Heart left ventricle (tissue), 16 donors: ENCODE measurements at regions not wholly inside any gene's neighbourhood (a gene's known extent, or its start where the extent isn't known, plus 50 kb on each side); places are given as distances from the start of the nearest gene placed in this dataset.
A peak's percentile ranks its signal among the peaks of the same experiment; 100 is the strongest.

Experiments
- ATAC-seq, 4 donors: fragments of 200-7000 bp; cut with Tn5 transposase; one replicate each; pipeline ENCODE4 v1.9.1; 2020 to 2022; ENCODE audit warnings: moderate library complexity in 4 of 4, mild to moderate bottlenecking in 3 of 4, moderate number of reproducible peaks in 1 of 4
- DNase-seq, 5 donors: peaks; one replicate each; pipeline ENCODE4 v3.0.0-alpha.2; 2020
- H3K27ac ChIP-seq, 12 donors: fragments of 200-600 bp; sonication (generic) in 4 of 12; one replicate each; pipeline versions ENCODE4 v1.5.0 to v1.8.0; 2016 to 2022; ENCODE audit warnings: mild to moderate bottlenecking in 2 of 12
- H3K27me3 ChIP-seq, 9 donors: fragments of 200-600 bp; sonication (generic) in 2 of 9; one replicate each; pipeline versions ENCODE4 v1.5.1 to v1.8.0; 2016 to 2022; ENCODE audit warnings: mild to moderate bottlenecking in 3 of 9
- H3K36me3 ChIP-seq, 9 donors: fragments of 200-600 bp; sonication (generic) in 2 of 9; one replicate each; pipeline versions ENCODE4 v1.5.0 to v1.8.0; 2018 to 2022; ENCODE audit warnings: mild to moderate bottlenecking in 2 of 9
- H3K4me1 ChIP-seq, 12 donors: fragments of 200-600 bp; sonication (generic) in 4 of 12; one replicate each; pipeline versions ENCODE4 v1.5.0 to v1.8.0; 2016 to 2022; ENCODE audit warnings: mild to moderate bottlenecking in 3 of 12
- H3K4me3 ChIP-seq, 12 donors: fragments of 200-600 bp; sonication (generic) in 4 of 12; one replicate each; pipeline versions ENCODE4 v1.5.0 to v1.8.0; 2017 to 2022; ENCODE audit warnings: mild to moderate bottlenecking in 9 of 12, moderate library complexity in 4 of 12
- H3K9me3 ChIP-seq, 12 donors: fragments of 200-600 bp; sonication (generic) in 4 of 12; one replicate each; pipeline versions ENCODE4 v1.5.0 to v1.8.0; 2016 to 2022; ENCODE audit warnings: mild to moderate bottlenecking in 1 of 12
- POLR2A ChIP-seq, 2 donors: fragments of 450-650 bp; IDR thresholded peaks; one replicate each; pipeline ENCODE4 v1.6.1; 2017; ENCODE audit warnings: antibody characterized with exemption in 2 of 2, mild to moderate bottlenecking in 2 of 2, moderate library complexity in 2 of 2
- WGBS, 4 donors: extraction: QIAGEN DNeasy Blood & Tissue Kit in 2 of 4; methylation state at CpG; one replicate each; pipeline versions ENCODE4 v1.1.5 to v1.1.7; 2013 to 2018; 5-methylcytosine and 5-hydroxymethylcytosine counted together
- intact Hi-C, 10 donors: fragments of 100-400 bp; cut with DNase I; formaldehyde crosslinking; loops; one replicate each; pipeline versions ENCODE4 v1.11.1 to v1.14.2; 2022
- TF ChIP-seq, protein P1 (sequence below), 12 donors: fragments of 200-600 bp; sonication (generic) in 4 of 12; IDR thresholded peaks; one replicate each; pipeline versions ENCODE4 v1.5.0 to v1.8.0; 2018 to 2022; ENCODE audit warnings: antibody characterized with exemption in 12 of 12, mild to moderate bottlenecking in 5 of 12
- donor health status: ischemic (EF 13 %, LVEDD 7.1; RV severe dilation, severe dysfunction).
- donor health status: healthy with polysubstance abuse.
- donor health status: DM: no; HTN: yes; CAD: no.
- donor health status: DM: no; HTN: no; CAD: no.
- donor health status: ischemic (EF 25% LVEDD 6.9; RV normal size, moderate dysfunction).
- donor health status: ischemic (EF 25% LVEDD 5.7; RV mildly dilated, moderate dysfunction).
- donor health status: healthy.
- donor health status: DM: yes; HTN: yes; CAD: no.
- donor health status: ischemic (EF 35%, LVEDD 5.7; RV mildly dilated, moderate dysfunction).
- donor health status: nonischemic (EF 11% LVEDD 7.7; RV severe dilation, severe dysfunction).
- donor health status: DM: yes; HTN: yes; CAD: no.
- donor health status: PGD.
- donor health status: ischemic (EF 29% LVEDD 5.4; RV normal size, mild dysfunction).
- donor health status: nonischemic (EF 23%, LVEDD 6.1; RV moderate dilation, normal function).

DNA sequence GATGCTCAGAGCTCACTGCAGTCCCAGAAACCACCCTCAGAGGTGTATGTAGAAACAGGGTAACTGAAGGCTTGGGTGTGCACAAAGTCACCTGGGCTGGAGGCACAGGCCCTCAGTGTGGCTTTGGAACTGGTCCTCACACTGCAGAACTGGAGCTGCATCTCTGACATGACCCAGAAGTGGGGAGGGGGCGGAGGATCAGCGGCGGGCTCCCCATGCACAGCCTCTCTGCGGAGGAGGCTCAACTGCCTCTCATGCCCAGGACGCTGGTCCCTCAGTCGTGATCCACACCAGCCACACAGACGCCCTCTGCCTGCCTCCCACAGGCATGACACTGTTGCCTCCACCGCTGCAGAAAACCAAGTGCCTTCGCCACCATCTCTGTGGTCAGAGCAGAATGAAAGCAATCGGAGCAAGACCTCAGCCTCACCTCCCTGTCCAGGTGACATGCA, 73.7 kb downstream of the TM2D3 start:
- WGBS, 4 donors = 28 to 70% (median 46%) methylated on average over 7 to 10 of the region's 10 CpGs
- ATAC-seq = peak; percentile 35 to 56 (median 52)
- no peak overlapping the region for H3K4me3 ChIP-seq
- DNase-seq = peak in 4 of 5 donors; percentile 41 to 70 (median 54)
- intact Hi-C loops = loop anchor here in 2 of 10 donors (5.0 kb wide), 2 partner anchors 221 to 276 kb away; no protein-coding TSS in a partner anchor
- peaks cover 0 to 4% (median 0%) of the 10 kb centered on the region in 9 donors for H3K27me3 ChIP-seq
- no peak overlapping the region for H3K27ac ChIP-seq
- TF ChIP-seq POLR2A (IDR thresholded peaks at IDR 0.05) = no peak
- TF ChIP-seq, protein P1, sequence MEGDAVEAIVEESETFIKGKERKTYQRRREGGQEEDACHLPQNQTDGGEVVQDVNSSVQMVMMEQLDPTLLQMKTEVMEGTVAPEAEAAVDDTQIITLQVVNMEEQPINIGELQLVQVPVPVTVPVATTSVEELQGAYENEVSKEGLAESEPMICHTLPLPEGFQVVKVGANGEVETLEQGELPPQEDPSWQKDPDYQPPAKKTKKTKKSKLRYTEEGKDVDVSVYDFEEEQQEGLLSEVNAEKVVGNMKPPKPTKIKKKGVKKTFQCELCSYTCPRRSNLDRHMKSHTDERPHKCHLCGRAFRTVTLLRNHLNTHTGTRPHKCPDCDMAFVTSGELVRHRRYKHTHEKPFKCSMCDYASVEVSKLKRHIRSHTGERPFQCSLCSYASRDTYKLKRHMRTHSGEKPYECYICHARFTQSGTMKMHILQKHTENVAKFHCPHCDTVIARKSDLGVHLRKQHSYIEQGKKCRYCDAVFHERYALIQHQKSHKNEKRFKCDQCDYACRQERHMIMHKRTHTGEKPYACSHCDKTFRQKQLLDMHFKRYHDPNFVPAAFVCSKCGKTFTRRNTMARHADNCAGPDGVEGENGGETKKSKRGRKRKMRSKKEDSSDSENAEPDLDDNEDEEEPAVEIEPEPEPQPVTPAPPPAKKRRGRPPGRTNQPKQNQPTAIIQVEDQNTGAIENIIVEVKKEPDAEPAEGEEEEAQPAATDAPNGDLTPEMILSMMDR (IDR thresholded peaks at IDR 0.05) = peak; percentile 18 to 56 (median 50)
- H3K36me3 ChIP-seq = no peaks in the 10 kb centered on the region
- H3K9me3 ChIP-seq = peaks cover 0 to 5% (median 0%) of the 10 kb centered on the region in 12 donors
- H3K4me1 ChIP-seq = peaks cover 0 to 7% (median 0%) of the 10 kb centered on the region in 12 donors

GRCh38 chr15:101573951-101574350, 78.2 kb downstream of the TM2D3 start:
- Histone ChIP-seq H3K27me3 (peaks cover 0 to 4% (median 0%) of the 10 kb centered on the region in 9 donors), H3K27ac (no peak overlapping the region), H3K4me1 (no peaks in the 10 kb centered on the region), H3K9me3 (no peaks in the 10 kb centered on the region), H3K4me3 (no peak overlapping the region), H3K36me3 (no peaks in the 10 kb centered on the region)
- intact Hi-C loops = no loop called here
- no peak for ATAC-seq
- 71 to 77% (median 74%) methylated on average over 3 of the region's 3 CpGs for WGBS, 4 donors
- TF ChIP-seq POLR2A (IDR thresholded peaks at IDR 0.05) = no peak
- TF ChIP-seq, protein P1 (IDR thresholded peaks at IDR 0.05) = no peak
- DNase-seq = no peak

GRCh38 chr15:101570241-101570640, 80.7 kb upstream of the PCSK6 start:
- no peak overlapping the region for H3K4me3 ChIP-seq
- TF ChIP-seq, protein P1 (IDR thresholded peaks at IDR 0.05) = no peak
- no peak for TF ChIP-seq POLR2A (IDR thresholded peaks at IDR 0.05)
- no peak overlapping the region for H3K27ac ChIP-seq
- H3K9me3 ChIP-seq = no peaks in the 10 kb centered on the region
- DNase-seq (no peak), ATAC-seq (no peak)
- H3K36me3 ChIP-seq = no peaks in the 10 kb centered on the region
- peaks cover 0 to 12% (median 0%) of the 10 kb centered on the region in 9 donors for H3K27me3 ChIP-seq
- intact Hi-C loops = no loop called here
- peaks cover 0 to 3% (median 0%) of the 10 kb centered on the region in 12 donors for H3K4me1 ChIP-seq

DNA sequence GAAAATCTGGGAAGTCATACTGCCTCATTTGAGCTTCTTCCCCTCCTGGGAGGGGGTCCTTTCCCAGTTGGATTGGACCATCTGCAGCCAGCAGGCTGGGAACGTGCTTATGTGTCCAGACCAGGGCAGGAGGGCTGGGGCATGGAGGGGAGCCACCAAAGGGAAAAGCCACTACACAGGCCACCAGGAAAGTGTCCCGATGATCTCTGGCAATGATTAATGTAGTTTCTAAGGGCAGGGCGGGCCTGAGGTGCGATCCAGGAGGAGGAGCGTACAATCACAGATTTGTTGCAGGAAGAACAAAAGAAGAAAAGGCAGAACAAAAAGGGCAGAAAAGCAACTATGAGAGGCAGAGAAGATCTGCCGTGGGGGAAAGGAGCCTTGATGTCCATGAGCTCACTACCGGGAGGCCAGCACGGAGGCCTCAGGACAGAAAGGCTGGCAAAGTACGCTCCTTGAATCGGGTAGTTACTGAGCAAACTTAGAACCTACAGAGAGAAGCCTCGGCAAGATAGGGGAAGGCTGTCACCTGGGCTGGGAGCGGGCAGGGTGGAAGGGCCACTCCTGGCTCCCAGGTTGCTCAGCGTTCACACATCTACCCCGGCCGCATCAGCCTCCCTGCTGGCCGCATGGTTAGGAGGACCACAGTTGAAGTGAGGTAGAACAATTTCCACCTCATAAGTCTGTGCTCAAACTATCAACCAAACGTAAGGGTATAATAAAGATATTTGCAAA, 79.5 kb upstream of the PCSK6 start:
- intact Hi-C loops = no loop called here
- WGBS, 4 donors = 89 to 93% (median 90%) methylated on average over 17 of the region's 17 CpGs
- no peak for ATAC-seq
- Histone ChIP-seq H3K27ac (no peak overlapping the region), H3K9me3 (no peaks in the 10 kb centered on the region), H3K4me3 (no peak overlapping the region), H3K36me3 (no peaks in the 10 kb centered on the region), H3K27me3 (peaks cover 0 to 12% (median 0%) of the 10 kb centered on the region in 9 donors), H3K4me1 (peaks cover 0 to 3% (median 0%) of the 10 kb centered on the region in 12 donors)
- TF ChIP-seq POLR2A (IDR thresholded peaks at IDR 0.05) = no peak
- TF ChIP-seq, protein P1 (IDR thresholded peaks at IDR 0.05) = no peak
- DNase-seq = no peak
